NCI-H446 treated with DMSO at 0.1 percent for 48 hours (cell line): ENCODE measurements at regions not wholly inside any gene's neighbourhood (a gene's known extent, or its start where the extent isn't known, plus 50 kb on each side); places are given as distances from the start of the nearest gene placed in this dataset.

ENCODE experiments used
- DNase-seq: peaks from one replicate; lab custom pipeline; 2025; lab: John Stamatoyannopoulos, UW

DNA sequence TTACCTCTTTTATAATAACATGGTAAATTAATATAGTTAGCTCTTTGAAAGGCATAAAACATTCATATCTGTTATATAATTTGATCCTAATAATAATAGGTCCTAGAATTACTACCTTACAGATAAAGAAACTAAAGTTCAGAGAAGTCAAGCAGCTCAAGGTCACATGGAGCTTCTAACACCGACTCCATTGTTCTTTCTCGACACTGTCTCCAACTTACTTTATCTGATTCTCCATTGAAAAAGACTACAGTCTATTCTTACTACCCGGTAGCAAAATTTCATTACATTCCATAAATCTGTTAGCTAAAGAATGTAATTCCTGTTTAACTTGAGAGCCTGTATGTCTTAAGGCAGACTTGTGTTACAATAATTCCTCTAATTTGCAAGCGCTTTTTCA, 96.3 kb upstream of the TMEM161B start:
- no peak for DNase-seq

GRCh38 chr5:88355490-88356050, 86.9 kb upstream of the TMEM161B start:
- DNase-seq = no peak

DNA sequence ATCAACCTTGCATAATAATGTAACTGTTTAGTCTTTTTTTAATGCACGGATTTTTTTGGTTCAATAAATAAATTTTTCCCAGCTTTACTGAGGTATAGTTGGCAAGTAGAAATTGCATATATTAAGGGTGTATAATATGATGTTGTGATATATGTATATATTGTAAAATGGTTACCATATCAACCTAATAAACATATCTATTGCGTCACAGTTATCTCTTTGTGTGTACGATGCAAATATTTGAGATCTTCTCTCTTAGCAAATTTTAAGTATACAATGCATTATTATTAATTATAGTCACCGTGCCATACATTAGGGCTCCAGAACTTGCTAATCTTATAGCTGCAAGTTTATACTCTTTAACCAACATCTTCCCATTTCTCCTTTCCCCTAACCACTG, 57.2 kb upstream of the TMEM161B start:
- no peak for DNase-seq

GRCh38 chr5:88322785-88323184, 54.1 kb upstream of the TMEM161B start:
- DNase-seq = no peak
